Stimulated activated CD8-positive, alpha-beta memory T cell treated with anti-CD3 and anti-CD28 coated beads, Interleukin-12 subunit alpha, Interleukin-12 subunit beta, amount 100 ng/mL, for 1 hour (primary cell): ENCODE measurements at regions not wholly inside any gene's neighbourhood (a gene's known extent, or its start where the extent isn't known, plus 50 kb on each side); places are given as distances from the start of the nearest gene placed in this dataset.
"Not testable (repeated sequence)": the region's sequence is repeated elsewhere in the genome, so short reads cannot be mapped to it uniquely, and the experiment has no call there.

Experiments
- DNase-seq: peaks from one replicate; pipeline ENCODE4 v3.0.0-alpha.2; 2020; ENCODE audit warnings: low read depth

- not testable (repeated sequence) for DNase-seq
Measured at GRCh38 chr14:34381304-34381703, 80.7 kb downstream of the SPTSSA start.

GRCh38 chr14:34380471-34380845 is 81.6 kb downstream of the SPTSSA start:
- no peak for DNase-seq

- no peak for DNase-seq
Measured at GRCh38 chr14:34379816-34380470, 82.1 kb downstream of the SPTSSA start.

GRCh38 chr14:34376649-34377267 is 85.3 kb downstream of the SPTSSA start:
- DNase-seq = no peak

GRCh38 chr14:34374998-34375740 is 86.9 kb downstream of the SPTSSA start:
- no peak for DNase-seq

GRCh38 chr14:34373191-34373590 is 88.8 kb downstream of the SPTSSA start:
- no peak for DNase-seq

- DNase-seq = no peak
Measured at GRCh38 chr14:34372786-34373185, 89.3 kb downstream of the SPTSSA start.

DNA sequence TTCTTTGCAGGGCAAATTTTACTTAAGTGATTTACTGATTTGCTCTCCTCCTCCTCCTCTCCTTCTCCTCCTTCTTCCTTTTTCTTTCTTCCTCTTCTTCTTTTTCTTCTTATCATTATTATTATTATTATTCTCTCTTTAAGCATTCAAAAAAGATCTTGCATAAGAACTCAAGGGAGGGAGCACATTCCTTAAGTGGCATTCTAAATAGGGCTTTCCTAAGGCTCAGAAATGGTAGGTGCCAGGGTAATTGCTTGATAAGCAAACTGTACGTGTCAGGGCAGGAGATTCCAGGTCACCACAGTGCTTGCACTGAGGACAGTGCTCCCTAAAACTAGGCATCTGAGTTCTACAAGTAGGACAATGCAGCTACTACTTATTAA is 92.4 kb downstream of the SPTSSA start:
- no peak for DNase-seq

DNA sequence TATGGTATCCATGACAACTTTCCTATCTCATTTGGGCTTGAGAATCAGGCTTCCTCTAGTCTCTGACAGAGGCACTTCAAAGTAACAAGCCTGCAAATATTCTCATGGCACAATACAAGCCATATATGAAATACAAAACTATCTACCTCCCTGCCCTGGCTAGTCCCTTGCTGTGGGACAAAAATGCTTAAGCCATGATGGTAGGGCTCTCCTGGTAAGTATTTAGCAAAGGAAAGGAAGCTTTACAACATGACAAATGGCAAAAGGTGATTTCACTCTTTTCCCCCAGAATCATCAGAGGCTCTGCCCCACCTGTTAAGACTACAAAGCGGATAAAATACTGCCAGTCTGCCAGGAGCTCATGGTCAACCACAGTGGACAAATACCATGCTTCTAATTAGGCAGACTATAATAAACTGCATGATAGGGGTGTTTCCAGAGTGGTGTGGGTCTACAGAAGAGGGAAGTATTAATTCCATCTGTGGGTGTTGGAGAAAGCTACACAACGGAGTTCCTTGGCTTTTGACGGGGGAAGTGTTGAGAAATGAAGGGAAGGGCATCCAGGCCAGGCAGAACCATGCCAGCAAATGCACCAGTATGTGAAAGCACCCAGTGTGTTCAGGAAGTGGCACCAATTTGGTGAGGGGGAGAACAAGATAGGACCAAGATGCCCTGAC is 92.9 kb downstream of the SPTSSA start:
- no peak for DNase-seq

DNA sequence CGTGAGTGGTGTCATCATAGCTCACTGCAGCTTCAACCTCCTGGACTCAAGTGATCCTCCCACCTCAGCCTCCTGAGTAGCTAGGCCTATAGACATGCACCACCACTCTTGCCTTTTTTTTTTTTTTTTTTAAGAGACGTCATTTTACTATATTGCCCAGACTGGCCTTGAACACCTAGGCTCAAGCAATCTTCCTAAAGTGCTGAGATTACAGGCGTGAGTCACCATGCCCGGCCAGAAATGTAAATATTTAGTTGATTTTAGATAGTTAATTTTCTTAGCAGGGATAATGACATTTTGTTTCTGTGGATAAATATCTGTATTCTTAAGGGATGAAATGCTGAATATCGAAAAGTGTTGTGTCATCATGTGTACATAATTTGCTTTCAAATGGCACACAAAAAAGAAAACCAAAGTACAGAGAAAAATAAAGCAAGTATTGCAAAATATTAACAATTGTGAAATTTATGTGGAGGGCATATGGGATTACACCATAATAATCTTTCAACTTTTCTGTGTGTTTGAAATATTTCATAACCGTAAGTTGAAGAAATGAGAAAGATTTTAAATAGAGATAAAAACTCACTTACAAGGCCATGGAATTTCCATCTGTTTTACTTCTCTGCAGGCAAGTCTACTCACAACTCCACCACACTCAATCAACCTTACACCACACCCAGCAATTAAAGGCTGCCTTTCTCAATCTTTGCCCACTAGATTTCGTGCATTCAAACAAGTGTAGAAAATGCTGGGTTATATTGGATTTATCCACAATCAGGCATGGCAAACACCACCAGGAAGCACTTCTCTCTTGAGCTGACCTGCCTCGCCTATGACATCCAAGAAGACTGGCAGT is 93.7 kb downstream of the SPTSSA start:
- no peak for DNase-seq

- no peak for DNase-seq
Measured at GRCh38 chr14:34365309-34365915, 96.6 kb downstream of the SPTSSA start.

DNA sequence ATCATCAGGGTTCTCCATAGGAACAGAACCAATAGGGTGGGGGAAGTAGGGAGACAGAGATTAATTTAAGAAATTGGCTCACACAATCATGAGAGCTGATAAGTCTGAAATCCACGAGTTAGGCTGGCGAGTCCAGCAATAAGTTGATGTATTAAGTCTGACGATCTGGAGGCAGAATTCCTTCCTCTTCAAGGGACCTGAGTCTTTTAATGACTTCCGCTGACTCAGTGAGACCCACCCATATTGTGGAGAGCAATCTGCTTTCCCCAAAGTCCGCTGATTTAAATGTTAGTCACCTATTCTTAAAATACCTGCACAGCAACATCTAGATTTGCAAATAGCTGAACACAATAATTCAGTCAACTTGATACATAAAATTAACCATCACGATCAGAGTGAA is 97.8 kb downstream of the SPTSSA start:
- no peak for DNase-seq

DNA sequence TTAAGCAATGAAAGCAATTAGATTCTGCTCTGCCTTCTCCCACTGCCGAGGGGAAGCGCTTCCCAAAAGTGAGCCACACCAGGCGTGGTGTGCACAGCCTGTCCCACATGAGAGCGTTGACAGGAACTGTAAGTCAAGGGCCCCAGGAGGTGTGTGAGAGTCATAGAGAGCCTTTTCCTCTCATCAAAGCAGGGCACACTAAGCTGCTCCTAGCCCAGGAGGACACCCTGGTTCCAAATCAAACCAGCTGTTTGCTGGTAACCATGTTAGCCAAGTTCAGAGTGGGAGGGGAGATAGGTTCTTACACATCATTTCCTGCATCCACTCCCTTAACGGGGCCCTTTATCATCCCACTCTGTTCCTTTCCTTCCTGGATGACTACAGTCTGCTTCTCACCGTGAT is 98.3 kb downstream of the SPTSSA start:
- no peak for DNase-seq

- DNase-seq = no peak
Measured at GRCh38 chr14:34362641-34363251, 99.3 kb downstream of the SPTSSA start.

DNA sequence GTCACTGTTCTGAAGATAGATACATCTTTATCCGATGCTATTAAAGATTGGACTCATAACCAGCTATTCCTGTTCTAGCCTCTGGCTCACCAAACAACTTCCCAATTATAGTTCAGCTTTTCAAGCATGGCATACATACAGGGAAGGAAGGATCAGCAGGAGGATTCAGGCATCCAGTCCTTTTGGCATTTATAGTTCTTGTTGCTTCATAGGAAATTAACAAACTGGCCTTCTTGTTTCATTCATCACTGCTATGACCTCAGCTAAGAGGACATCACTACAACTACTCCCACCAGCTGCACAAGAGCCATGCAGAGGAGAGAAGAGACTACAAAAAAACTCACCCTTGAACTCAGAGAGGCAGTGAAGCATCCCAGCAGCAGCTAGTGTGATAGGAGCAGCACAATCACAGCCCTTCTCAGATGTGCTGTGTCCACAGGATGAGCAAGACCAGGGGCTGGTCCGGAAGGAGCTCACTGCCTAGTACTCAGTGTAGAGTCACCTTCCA is 100.5 kb downstream of the SPTSSA start:
- DNase-seq = no peak

DNA sequence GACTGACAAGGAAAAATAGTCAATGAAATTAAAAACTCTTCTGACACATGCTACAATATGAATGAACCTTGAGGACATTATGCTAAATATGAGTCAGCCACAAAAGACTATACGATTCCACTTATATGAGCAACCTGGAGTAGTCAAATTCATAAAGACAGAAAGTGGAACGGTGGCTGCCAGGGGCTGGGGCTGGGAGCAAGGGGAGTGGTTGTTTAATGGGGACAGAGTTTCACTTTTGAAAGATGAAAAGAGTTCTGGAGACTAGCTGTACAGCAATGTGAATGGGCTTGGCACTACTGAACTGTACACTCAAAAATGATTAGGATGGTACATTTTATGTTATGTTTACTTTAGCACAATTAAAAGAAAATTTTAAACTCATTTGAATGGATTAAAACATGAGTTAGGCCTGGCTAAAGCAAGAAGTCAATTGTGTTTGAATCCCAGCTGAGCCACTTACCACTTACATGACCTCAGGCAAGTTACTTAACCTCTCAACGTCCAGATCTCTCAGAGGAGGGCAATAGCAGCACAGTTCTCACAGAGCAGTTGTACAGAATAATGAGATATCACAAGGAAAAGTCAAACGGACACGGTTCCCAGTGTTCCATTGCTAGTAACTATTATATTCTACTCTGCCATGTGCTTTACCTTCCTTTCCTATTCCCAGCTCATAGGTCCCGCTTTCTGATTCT is 102.5 kb downstream of the SPTSSA start:
- DNase-seq = no peak

GRCh38 chr14:34356264-34356654 is 105.8 kb downstream of the SPTSSA start:
- DNase-seq = no peak

DNA sequence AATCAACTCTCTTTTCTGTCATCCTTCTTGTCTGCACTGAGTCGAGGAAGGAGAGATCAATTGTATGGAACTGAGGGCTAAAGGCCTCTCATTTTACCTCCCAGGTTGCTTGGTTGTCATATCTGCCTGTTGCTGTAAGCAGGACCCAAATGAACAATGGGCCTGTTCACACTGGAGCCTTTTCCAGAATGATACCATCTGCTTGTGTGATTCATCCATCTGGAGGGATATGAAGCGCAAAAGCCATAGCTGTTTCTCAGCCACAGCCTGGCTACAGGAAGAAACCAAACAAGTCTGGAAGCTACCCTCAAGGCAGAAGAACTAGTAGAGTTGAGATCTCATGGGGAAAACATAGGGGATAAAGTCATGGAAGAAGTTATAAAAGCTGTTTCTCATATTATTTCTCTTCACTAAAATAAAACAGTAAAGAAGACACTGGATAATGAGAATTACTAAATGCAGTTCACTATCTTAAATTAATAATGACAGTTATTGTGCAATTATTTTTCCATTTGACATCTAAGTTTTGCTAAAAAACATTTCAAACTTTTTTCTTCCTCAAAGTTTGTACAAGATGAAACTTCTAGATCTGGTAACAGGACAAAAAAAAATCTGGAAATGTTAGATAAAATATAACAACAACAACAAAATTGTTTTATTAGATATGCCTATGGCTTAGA is 106.3 kb downstream of the SPTSSA start:
- DNase-seq = no peak

GRCh38 chr14:34354556-34354955 is 107.5 kb downstream of the SPTSSA start:
- DNase-seq = no peak

DNA sequence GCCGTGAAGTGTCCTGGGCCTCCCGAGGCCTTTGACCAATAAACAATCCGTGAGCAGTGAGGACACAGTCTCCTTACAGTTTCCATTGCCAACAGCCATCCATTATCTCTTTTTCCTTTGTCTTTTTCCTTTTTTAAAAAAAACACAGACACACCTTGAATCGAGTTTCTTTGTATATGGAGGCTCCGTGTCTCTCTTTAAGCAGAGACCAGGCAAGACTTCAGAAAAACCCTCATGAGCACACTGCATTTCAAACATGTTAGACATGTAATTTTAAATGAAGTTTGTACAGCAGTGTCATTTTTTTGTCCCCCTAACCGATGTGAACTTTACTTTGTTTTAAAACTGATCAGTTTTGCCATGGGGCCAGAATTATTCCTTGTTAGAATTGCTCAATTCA is 111.1 kb downstream of the SPTSSA start:
- no peak for DNase-seq
